ENCODE measurements at regions not wholly inside any gene's neighbourhood (a gene's known extent, or its start where the extent isn't known, plus 50 kb on each side); places are given as distances from the start of the nearest gene placed in this dataset.

DNA sequence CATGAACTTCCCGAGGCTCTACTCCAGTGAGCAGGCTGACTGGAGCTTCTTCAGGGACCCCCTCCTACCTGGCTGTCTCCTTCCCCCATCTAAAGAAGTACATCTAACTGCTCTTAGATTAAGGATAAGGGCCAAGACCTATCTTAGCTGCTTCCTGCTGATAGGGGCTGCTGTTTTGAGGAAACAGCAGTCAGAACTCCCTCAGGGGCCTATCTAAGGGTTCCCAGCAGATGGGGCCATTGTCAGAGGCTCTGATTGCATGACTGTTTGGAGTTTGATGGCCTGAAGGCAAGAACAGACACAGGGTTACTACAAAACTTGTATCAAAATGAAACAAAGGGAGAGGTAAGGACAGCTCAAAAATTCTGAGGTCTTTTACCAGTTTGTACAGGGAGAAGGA, 2636.9 kb upstream of the PCDH20 start:
- TF ChIP-seq, protein P1, sequence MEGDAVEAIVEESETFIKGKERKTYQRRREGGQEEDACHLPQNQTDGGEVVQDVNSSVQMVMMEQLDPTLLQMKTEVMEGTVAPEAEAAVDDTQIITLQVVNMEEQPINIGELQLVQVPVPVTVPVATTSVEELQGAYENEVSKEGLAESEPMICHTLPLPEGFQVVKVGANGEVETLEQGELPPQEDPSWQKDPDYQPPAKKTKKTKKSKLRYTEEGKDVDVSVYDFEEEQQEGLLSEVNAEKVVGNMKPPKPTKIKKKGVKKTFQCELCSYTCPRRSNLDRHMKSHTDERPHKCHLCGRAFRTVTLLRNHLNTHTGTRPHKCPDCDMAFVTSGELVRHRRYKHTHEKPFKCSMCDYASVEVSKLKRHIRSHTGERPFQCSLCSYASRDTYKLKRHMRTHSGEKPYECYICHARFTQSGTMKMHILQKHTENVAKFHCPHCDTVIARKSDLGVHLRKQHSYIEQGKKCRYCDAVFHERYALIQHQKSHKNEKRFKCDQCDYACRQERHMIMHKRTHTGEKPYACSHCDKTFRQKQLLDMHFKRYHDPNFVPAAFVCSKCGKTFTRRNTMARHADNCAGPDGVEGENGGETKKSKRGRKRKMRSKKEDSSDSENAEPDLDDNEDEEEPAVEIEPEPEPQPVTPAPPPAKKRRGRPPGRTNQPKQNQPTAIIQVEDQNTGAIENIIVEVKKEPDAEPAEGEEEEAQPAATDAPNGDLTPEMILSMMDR (IDR thresholded peaks at IDR 0.05; ENCODE audit: insufficient read depth, low read depth, low read length): no peak
- no peak for TF ChIP-seq EZH2 (IDR thresholded peaks at IDR 0.05; ENCODE audit: insufficient read depth, low read length)

All from astrocyte (in vitro differentiated cells and primary cell).